HL-60 (cell line): ENCODE measurements at regions not wholly inside any gene's neighbourhood (a gene's known extent, or its start where the extent isn't known, plus 50 kb on each side); places are given as distances from the start of the nearest gene placed in this dataset.

ENCODE experiments used
- GABPA ChIP-seq: IDR thresholded peaks from 2 replicates; pipeline ENCODE4 v1.6.1; 2012; ENCODE audit warnings: low read depth
- POLR2AphosphoS5 ChIP-seq: IDR thresholded peaks from 2 replicates; pipeline ENCODE4 v1.6.1; 2012; ENCODE audit warnings: low read depth
- REST ChIP-seq: IDR thresholded peaks from 2 replicates; pipeline ENCODE4 v1.6.1; 2012; ENCODE audit warnings: low read depth; ENCODE audit not compliant: insufficient replicate concordance
- SPI1 ChIP-seq: IDR thresholded peaks from 2 replicates; pipeline ENCODE4 v1.6.1; 2012; ENCODE audit warnings: low read depth, mild to moderate bottlenecking, borderline replicate concordance
- TF ChIP-seq, protein P1 (sequence below): IDR thresholded peaks from one replicate; pipeline ENCODE4 v1.5.1; 2011; ENCODE audit warnings: low read length, control low read depth, inconsistent platforms; ENCODE audit not compliant: insufficient read depth

DNA sequence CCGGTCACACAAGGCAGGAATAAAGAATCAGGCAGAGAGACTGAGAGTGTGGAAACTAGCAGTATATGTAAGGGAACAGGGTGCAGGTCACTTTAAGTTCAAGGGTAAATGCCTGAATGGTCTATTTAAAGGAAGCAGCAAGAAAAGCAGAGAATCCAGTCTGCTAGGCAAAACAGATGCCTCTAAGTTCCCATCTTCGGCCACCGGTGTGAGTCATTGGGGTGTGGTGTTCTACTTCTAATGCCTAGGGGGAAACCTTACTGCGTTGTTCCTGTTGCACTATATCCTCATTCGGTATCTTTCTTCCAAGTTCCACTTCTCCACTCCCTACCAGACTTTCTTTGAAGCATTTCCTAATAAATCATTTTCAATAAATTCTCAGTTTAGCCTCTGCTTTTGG is 259.9 kb downstream of the HHIPL2 start:
- TF ChIP-seq, protein P1, sequence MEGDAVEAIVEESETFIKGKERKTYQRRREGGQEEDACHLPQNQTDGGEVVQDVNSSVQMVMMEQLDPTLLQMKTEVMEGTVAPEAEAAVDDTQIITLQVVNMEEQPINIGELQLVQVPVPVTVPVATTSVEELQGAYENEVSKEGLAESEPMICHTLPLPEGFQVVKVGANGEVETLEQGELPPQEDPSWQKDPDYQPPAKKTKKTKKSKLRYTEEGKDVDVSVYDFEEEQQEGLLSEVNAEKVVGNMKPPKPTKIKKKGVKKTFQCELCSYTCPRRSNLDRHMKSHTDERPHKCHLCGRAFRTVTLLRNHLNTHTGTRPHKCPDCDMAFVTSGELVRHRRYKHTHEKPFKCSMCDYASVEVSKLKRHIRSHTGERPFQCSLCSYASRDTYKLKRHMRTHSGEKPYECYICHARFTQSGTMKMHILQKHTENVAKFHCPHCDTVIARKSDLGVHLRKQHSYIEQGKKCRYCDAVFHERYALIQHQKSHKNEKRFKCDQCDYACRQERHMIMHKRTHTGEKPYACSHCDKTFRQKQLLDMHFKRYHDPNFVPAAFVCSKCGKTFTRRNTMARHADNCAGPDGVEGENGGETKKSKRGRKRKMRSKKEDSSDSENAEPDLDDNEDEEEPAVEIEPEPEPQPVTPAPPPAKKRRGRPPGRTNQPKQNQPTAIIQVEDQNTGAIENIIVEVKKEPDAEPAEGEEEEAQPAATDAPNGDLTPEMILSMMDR, result no peak
- TF ChIP-seq POLR2AphosphoS5 (no peak), REST (no peak), SPI1 (no peak), GABPA (no peak)
